Mucosa of descending colon (tissue), 3 donors: ENCODE measurements at regions not wholly inside any gene's neighbourhood (a gene's known extent, or its start where the extent isn't known, plus 50 kb on each side); places are given as distances from the start of the nearest gene placed in this dataset.

ENCODE experiments used
- ATAC-seq: fragments of 200-7000 bp; cut with Tn5 transposase; one replicate; pipeline ENCODE4 v1.9.1; 2020; ENCODE audit warnings: mild to moderate bottlenecking, moderate library complexity
- DNase-seq, 3 donors: peaks; one replicate each; pipeline ENCODE4 v3.0.0-alpha.2; 2020
- H3K36me3 ChIP-seq: fragments of 200-600 bp; one replicate; pipeline ENCODE4 v1.8.0; 2021; ENCODE audit warnings: low read depth, mild to moderate bottlenecking
- H3K4me1 ChIP-seq: fragments of 200-600 bp; one replicate; pipeline ENCODE4 v1.8.0; 2021; ENCODE audit warnings: low read depth, mild to moderate bottlenecking
- H3K4me3 ChIP-seq: fragments of 200-600 bp; one replicate; pipeline ENCODE4 v1.8.0; 2021; ENCODE audit warnings: mild to moderate bottlenecking
- H3K9me3 ChIP-seq: fragments of 200-600 bp; one replicate; pipeline ENCODE4 v1.8.0; 2021; ENCODE audit warnings: mild to moderate bottlenecking
- intact Hi-C, 2 donors: fragments of 100-400 bp; cut with DNase I in 1 of 2; cut with micrococcal nuclease in 1 of 2; formaldehyde crosslinking; loops; one replicate each; pipeline versions ENCODE4 v1.11.0 to v1.11.1; 2022; cut with DNase I, micrococcal nuclease
- TF ChIP-seq, protein P1 (sequence below): fragments of 200-600 bp; IDR thresholded peaks from one replicate; pipeline ENCODE4 v1.8.0; 2022; ENCODE audit warnings: antibody characterized with exemption, mild to moderate bottlenecking
- donor health status: DM: no; HTN: no; CAD: no; lungs with moderate emphysema.
- donor health status: DM: no; HTN: no; CAD: no.
- donor health status: DM: no; HTN: yes; CAD: no.

DNA sequence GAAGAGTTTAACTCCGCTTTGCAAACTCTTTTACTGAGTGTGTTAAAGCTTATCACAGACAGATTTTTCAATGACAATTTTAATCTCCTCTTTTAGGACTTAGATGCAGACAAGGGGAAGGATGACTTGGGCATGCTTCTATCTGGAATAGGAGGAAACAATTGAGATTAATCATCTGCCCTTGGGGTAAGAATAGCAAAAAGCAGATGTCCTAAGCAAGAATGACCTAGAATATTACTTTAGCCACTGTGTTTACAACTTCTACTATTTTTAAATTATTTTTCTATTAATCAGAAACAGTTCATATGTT is 569.0 kb upstream of the ADGRL2 start:
- Histone ChIP-seq H3K36me3 (no peaks in the 10 kb centered on the region), H3K4me1 (no peaks in the 10 kb centered on the region), H3K9me3 (no peaks in the 10 kb centered on the region), H3K4me3 (no peak overlapping the region)
- ATAC-seq (no peak), DNase-seq (no peak)
- TF ChIP-seq, protein P1, sequence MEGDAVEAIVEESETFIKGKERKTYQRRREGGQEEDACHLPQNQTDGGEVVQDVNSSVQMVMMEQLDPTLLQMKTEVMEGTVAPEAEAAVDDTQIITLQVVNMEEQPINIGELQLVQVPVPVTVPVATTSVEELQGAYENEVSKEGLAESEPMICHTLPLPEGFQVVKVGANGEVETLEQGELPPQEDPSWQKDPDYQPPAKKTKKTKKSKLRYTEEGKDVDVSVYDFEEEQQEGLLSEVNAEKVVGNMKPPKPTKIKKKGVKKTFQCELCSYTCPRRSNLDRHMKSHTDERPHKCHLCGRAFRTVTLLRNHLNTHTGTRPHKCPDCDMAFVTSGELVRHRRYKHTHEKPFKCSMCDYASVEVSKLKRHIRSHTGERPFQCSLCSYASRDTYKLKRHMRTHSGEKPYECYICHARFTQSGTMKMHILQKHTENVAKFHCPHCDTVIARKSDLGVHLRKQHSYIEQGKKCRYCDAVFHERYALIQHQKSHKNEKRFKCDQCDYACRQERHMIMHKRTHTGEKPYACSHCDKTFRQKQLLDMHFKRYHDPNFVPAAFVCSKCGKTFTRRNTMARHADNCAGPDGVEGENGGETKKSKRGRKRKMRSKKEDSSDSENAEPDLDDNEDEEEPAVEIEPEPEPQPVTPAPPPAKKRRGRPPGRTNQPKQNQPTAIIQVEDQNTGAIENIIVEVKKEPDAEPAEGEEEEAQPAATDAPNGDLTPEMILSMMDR, result no peak
- intact Hi-C loops, result no loop called here

DNA sequence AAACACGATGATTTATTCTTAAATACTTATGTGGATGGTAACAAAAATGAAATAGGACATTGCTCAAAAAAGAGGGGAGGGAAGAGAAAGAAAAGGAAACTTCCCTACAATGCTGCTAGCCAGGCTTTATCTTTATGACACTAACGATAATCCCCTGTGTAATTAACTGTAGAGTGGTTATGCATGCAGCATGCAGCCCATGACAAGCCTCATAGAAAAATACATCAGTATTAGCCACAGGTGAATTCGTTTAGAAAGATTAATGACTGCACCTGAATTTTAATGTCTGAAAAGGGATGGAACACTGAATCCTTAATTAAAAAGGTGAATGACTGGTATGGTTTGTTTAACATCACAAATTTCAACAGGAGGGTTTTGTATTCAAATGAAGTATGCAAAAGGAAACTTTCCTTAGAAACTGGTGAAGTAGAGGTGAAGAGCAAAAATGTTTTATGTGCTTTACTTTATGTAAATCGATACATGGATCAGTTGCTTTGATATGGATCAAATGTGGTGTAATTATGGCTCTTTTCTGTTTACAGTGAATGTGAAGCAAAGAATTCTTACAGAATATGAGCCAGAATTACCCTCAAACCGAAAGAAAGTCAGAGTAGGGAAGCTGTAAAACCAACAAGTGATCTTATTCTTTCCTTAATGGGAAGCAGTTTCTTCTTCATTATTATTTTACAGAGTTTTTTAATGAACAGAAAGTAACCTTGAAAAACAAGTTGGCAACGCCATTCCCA is 569.6 kb upstream of the ADGRL2 start:
- Histone ChIP-seq H3K4me3 (no peak overlapping the region), H3K36me3 (no peaks in the 10 kb centered on the region), H3K4me1 (no peaks in the 10 kb centered on the region), H3K9me3 (no peaks in the 10 kb centered on the region)
- TF ChIP-seq, protein P1, result no peak
- DNase-seq (no peak), ATAC-seq (no peak)
- intact Hi-C loops, result no loop called here

DNA sequence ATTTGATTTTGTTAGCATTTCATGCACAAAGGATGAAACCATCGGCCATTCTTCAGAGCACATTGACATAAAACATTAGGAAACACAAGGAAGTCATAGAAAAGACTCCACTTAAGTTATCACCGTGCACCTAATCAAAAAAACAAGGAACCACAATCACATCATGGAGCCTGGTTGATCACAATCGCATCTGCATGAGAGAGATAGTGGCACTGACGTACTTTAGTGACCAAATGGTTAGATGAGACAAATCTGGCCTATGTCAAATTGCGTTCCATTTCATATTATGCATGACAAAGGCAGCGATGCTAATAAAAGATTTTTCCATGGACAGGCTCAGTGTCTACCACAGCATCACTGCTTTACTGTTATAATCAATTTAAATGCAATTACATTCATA is 571.8 kb upstream of the ADGRL2 start:
- Histone ChIP-seq H3K36me3 (no peaks in the 10 kb centered on the region), H3K4me3 (no peak overlapping the region), H3K9me3 (no peaks in the 10 kb centered on the region), H3K4me1 (no peaks in the 10 kb centered on the region)
- DNase-seq, result no peak
- no peak for ATAC-seq
- TF ChIP-seq, protein P1, result no peak
- intact Hi-C loops, result no loop called here

DNA sequence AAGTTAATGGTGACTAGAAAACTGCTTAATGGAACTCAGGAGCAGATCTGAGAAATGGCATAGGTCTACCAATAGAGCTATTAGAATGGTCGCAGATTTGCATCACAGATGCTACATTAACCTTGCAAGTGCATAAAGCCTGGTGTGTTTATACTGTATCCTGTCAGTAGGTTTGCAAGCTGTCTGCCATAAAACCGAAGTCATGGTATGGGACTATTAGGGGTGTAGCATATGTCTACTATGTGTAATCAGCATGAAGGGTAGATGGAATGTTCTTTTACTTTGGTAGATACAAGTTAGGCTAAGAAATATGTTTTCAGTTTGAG is 574.2 kb upstream of the ADGRL2 start:
- Histone ChIP-seq H3K36me3 (no peaks in the 10 kb centered on the region), H3K4me3 (no peak overlapping the region), H3K4me1 (no peaks in the 10 kb centered on the region), H3K9me3 (no peaks in the 10 kb centered on the region)
- intact Hi-C loops, result no loop called here
- no peak for ATAC-seq
- TF ChIP-seq, protein P1, result no peak
- no peak for DNase-seq

DNA sequence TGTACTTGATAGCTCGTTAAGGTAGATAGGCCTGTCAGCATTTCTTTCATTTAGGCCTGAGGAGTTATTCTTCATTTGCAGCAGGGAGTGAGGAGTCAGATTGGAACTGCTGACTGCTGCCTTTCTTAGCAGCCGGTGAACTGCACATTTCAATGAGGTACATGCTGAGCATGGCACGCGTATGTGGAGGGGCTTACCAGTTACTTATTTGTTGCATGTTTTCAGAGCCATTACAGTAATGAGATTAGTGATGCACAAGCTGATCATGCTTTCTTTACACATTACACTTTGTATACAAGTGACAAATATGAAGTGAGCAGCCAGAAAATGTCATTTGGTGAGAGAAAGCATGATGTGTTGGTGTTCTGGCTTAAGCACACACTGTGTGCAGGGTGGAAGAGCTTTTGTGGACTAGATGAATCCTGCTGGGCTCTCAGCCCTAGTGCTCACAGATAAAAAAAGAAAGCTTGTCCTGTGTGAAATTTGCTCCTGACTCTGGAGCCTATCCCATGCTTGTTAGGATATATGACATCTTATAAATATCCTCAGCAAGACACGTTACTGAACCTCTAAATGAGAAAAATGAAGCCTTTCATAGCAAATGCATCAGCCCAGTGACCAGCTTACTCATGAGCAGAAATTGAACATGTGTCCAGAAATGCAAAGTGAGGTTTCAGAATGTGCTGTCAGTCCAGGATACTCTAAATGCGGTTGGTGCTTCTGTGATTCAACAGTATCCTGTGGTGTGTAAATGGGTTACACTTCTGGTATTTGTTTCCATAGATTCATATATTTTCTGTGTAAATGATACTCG is 574.7 kb upstream of the ADGRL2 start:
- Histone ChIP-seq H3K36me3 (no peaks in the 10 kb centered on the region), H3K4me1 (no peaks in the 10 kb centered on the region), H3K9me3 (no peaks in the 10 kb centered on the region), H3K4me3 (no peak overlapping the region)
- DNase-seq, result no peak
- TF ChIP-seq, protein P1, result no peak
- intact Hi-C loops, result no loop called here
- ATAC-seq, result no peak
